NB4 (cell line): ENCODE measurements at regions not wholly inside any gene's neighbourhood (a gene's known extent, or its start where the extent isn't known, plus 50 kb on each side); places are given as distances from the start of the nearest gene placed in this dataset.
"Not testable (repeated sequence)": the region's sequence is repeated elsewhere in the genome, so short reads cannot be mapped to it uniquely, and the experiment has no call there.

Experiments
- DNase-seq: peaks from one replicate; pipeline ENCODE4 v3.0.0; 2010; ENCODE audit warnings: low read depth
- H3K4me3 ChIP-seq: one replicate; pipeline ENCODE4 v1.5.1; 2011; ENCODE audit warnings: mild to moderate bottlenecking, low read depth, low read length, moderate library complexity
- CTCF ChIP-seq: IDR thresholded peaks from one replicate; pipeline ENCODE4 v1.5.1; 2012; ENCODE audit warnings: low read depth, low read length
- MAX ChIP-seq: IDR thresholded peaks from 2 replicates; pipeline ENCODE4 v1.6.1; 2011; ENCODE audit warnings: low read depth, low read length
- MYC ChIP-seq: IDR thresholded peaks from 2 replicates; pipeline ENCODE4 v1.6.1; 2011; ENCODE audit warnings: low read depth, low read length
- POLR2A ChIP-seq: IDR thresholded peaks from 2 replicates; pipeline ENCODE4 v1.6.1; 2011; ENCODE audit warnings: mild to moderate bottlenecking; ENCODE audit not compliant: insufficient read length; ENCODE audit errors: extremely low read depth

DNA sequence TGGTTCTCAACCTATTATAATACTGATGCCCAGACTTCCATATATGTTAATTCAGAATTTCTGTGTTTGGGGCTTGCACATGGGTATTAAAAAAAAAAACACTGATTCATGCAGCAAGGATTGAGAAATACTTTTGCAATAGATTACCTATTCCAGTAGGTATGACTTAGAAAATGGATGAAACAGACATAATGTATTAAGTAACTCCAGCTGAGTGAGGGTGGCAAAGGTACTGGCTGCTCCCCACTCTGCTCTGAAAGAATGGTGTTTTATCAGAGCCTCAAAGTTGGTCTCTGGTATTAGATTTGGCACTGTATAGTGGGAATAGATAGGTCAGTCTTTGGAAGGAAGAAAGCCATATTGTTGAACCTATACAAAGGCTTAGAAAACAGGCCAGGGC, 234.3 kb upstream of the FOLH1 start:
- TF ChIP-seq MAX, result no peak
- TF ChIP-seq CTCF, result no peak
- TF ChIP-seq MYC, result no peak
- TF ChIP-seq POLR2A, result no peak
- DNase-seq, result no peak
- no peak overlapping the region for H3K4me3 ChIP-seq

GRCh38 chr11:49439901-49440300, 231.5 kb upstream of the FOLH1 start:
- not testable (repeated sequence) for DNase-seq

DNA sequence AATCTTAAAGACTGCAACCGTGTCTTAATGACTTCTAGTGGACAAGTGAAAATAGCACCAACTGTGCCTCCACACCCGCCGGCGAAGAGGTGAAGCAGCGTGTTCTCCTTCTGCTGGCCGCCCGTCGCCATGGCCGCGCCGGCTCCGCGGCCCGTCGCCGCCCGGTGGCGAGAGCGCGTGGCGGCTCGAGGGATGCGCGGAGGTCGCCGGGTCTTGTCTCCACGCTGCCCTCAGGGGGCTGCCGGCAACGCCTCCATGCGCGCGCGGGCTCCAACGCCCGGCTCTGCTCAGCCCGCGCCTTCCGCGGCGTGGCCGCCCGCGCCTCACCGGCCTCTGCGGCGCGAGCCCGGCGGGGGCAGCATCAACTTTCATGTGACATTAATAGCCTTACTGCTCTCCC, 225.9 kb upstream of the FOLH1 start:
- not testable (repeated sequence) for H3K4me3 ChIP-seq, DNase-seq

More at GRCh38 chr11:49439901-49440300, 231.5 kb upstream of the FOLH1 start:
- not testable (repeated sequence) for H3K4me3 ChIP-seq

GRCh38 chr11:49432242-49432848, 223.9 kb upstream of the FOLH1 start:
- DNase-seq, result no peak
- no peak for TF ChIP-seq MYC
- no peak for TF ChIP-seq CTCF
- no peak for TF ChIP-seq MAX
- TF ChIP-seq POLR2A, result no peak

DNA sequence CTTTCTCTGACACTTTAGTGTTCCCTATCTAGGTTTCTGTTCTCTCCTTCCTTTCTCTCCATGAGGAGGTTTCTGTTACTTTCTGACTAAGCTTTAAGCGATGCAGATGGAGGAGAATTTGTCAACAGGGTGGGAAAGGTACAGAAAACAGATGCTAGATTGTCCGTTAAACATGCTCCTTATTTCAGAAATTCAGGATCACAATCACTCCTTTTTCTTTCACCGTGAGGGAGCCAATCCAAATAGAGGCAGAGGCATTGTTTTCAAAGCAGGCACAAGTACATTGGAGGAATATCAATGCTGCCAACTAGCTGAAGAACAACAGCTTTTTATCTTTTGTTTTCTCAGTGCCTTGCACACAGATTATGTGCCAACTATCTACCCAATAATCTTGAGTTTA, 215.7 kb upstream of the FOLH1 start:
- no peak for DNase-seq
- H3K4me3 ChIP-seq, result no peak overlapping the region
- TF ChIP-seq CTCF (no peak), MYC (no peak), MAX (no peak), POLR2A (no peak)

More at GRCh38 chr11:49432242-49432848, 223.9 kb upstream of the FOLH1 start:
- no peak overlapping the region for H3K4me3 ChIP-seq

- DNase-seq, H3K4me3 ChIP-seq: not testable (repeated sequence)
Measured at GRCh38 chr11:49418877-49419276, 210.5 kb upstream of the FOLH1 start.

- no peak overlapping the region for H3K4me3 ChIP-seq
Measured at GRCh38 chr11:49405743-49406142, 197.3 kb upstream of the FOLH1 start.

GRCh38 chr11:49395789-49396188, 187.4 kb upstream of the FOLH1 start:
- H3K4me3 ChIP-seq, DNase-seq: not testable (repeated sequence)

More at GRCh38 chr11:49405743-49406142, 197.3 kb upstream of the FOLH1 start:
- no peak for TF ChIP-seq MAX
- no peak for TF ChIP-seq MYC
- TF ChIP-seq CTCF, result no peak
- no peak for TF ChIP-seq POLR2A
- no peak for DNase-seq

GRCh38 chr11:49390362-49390761, 182.0 kb upstream of the FOLH1 start:
- not testable (repeated sequence) for DNase-seq, H3K4me3 ChIP-seq

DNA sequence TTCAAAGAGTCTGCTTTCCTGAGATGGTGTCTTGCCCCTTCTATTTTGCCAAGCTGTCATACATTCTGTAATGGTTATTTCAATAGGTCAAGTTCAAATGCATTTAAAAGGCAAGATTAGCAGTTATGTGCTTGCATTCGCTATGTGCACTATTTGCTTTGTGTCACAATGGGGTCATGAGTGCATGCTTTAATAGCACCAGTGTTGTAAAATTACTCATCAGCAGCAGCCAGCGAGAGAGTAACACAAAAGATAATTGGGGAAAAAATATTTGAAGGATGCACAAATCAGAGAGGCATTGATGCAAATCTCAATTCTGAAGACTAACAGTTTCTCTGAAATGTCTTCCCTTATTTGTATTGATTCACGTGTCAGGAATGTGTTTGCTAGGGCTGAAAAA, 180.7 kb upstream of the FOLH1 start:
- DNase-seq, H3K4me3 ChIP-seq: not testable (repeated sequence)

DNA sequence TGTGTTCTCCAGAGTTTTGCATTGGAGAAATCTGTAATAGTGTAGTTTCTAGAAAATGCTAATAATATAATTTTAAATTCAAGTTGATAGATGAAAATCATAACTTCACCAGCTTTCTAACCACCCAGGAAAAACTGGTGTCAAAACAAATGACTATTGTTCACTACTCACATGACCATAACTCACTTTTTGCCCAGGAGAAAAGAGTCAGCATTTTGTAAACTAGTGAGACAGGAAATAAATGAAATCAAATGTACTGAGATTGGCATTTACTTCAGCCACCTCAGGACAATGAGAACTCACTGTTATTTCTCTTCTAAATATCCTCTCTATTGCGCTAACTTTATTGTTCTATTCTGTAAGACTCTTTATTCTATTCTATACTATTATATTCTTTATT, 176.0 kb upstream of the FOLH1 start:
- not testable (repeated sequence) for DNase-seq, H3K4me3 ChIP-seq
